DOHH2 (cell line): ENCODE measurements at regions not wholly inside any gene's neighbourhood (a gene's known extent, or its start where the extent isn't known, plus 50 kb on each side); places are given as distances from the start of the nearest gene placed in this dataset.
"Not testable (repeated sequence)": the region's sequence is repeated elsewhere in the genome, so short reads cannot be mapped to it uniquely, and the experiment has no call there.

ENCODE experiments used
- EZH2phosphoT487 ChIP-seq: fragments of 200-600 bp; sonication (generic); IDR thresholded peaks from 2 replicates; pipeline ENCODE4 v1.6.1; 2017; ENCODE audit warnings: borderline replicate concordance, mild to moderate bottlenecking, antibody characterized with exemption, low read length, moderate library complexity, mixed read lengths
- TF ChIP-seq, protein P1 (sequence below): fragments of 200-600 bp; sonication (generic); IDR thresholded peaks from one replicate; pipeline ENCODE4 v1.5.1; 2014; ENCODE audit warnings: antibody characterized with exemption, mild to moderate bottlenecking, low read depth, low read length; ENCODE audit not compliant: poor library complexity, severe bottlenecking

DNA sequence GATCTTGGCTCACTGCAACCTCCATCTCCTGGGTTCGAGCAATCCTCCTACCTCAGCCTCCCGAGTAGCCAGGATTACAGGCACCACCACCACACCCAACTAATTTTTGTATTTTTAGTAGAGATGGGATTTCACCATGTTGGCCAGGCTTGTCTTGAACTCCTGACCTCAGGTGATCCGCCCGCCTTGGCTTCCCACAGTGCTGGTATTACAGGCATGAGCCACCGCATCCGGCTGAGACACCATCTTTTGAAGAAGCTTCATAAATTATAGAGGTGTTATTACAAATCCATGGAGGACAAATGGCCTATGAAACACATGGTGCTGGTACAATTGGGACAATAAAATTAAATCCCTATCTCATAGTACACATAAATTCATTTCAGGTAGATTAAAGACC, 148.1 kb upstream of the SMIM31 start:
- TF ChIP-seq, protein P1, sequence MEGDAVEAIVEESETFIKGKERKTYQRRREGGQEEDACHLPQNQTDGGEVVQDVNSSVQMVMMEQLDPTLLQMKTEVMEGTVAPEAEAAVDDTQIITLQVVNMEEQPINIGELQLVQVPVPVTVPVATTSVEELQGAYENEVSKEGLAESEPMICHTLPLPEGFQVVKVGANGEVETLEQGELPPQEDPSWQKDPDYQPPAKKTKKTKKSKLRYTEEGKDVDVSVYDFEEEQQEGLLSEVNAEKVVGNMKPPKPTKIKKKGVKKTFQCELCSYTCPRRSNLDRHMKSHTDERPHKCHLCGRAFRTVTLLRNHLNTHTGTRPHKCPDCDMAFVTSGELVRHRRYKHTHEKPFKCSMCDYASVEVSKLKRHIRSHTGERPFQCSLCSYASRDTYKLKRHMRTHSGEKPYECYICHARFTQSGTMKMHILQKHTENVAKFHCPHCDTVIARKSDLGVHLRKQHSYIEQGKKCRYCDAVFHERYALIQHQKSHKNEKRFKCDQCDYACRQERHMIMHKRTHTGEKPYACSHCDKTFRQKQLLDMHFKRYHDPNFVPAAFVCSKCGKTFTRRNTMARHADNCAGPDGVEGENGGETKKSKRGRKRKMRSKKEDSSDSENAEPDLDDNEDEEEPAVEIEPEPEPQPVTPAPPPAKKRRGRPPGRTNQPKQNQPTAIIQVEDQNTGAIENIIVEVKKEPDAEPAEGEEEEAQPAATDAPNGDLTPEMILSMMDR, result not testable (repeated sequence)
- TF ChIP-seq EZH2phosphoT487, result not testable (repeated sequence)
